Activated T-cell treated with anti-CD3 and anti-CD28 coated beads for 24 hours (primary cell): ENCODE measurements at regions not wholly inside any gene's neighbourhood (a gene's known extent, or its start where the extent isn't known, plus 50 kb on each side); places are given as distances from the start of the nearest gene placed in this dataset.
"Not testable (repeated sequence)": the region's sequence is repeated elsewhere in the genome, so short reads cannot be mapped to it uniquely, and the experiment has no call there.

Experiments used
- DNase-seq: peaks from one replicate; pipeline ENCODE4 v3.0.0-alpha.2; 2020; ENCODE audit warnings: low read depth

- not testable (repeated sequence) for DNase-seq
Measured at GRCh38 chr2:94576486-94576885, 294.7 kb upstream of the TEKT4 start.

GRCh38 chr2:94577160-94577559 lies 294.1 kb upstream of the TEKT4 start:
- DNase-seq, result not testable (repeated sequence)

- DNase-seq, result not testable (repeated sequence)
Measured at GRCh38 chr2:94579221-94579620, 292.0 kb upstream of the TEKT4 start.

GRCh38 chr2:94583081-94583723 lies 288.0 kb upstream of the TEKT4 start:
- DNase-seq, result not testable (repeated sequence)

GRCh38 chr2:94584569-94584968 lies 286.7 kb upstream of the TEKT4 start:
- DNase-seq, result not testable (repeated sequence)

GRCh38 chr2:94586032-94586982 lies 284.9 kb upstream of the TEKT4 start:
- DNase-seq, result peak; percentile 2

GRCh38 chr2:94587042-94587441 lies 284.2 kb upstream of the TEKT4 start:
- DNase-seq, result not testable (repeated sequence)

GRCh38 chr2:94594019-94594836 lies 277.0 kb upstream of the TEKT4 start:
- DNase-seq, result not testable (repeated sequence)

- DNase-seq, result not testable (repeated sequence)
Measured at GRCh38 chr2:94595956-94596355, 275.3 kb upstream of the TEKT4 start.

GRCh38 chr2:94598075-94598713 lies 273.0 kb upstream of the TEKT4 start:
- not testable (repeated sequence) for DNase-seq

- not testable (repeated sequence) for DNase-seq
Measured at GRCh38 chr2:94600929-94601328, 270.3 kb upstream of the TEKT4 start.

GRCh38 chr2:94602466-94602865 lies 268.8 kb upstream of the TEKT4 start:
- DNase-seq, result no peak

GRCh38 chr2:94622113-94622618 lies 249.1 kb upstream of the TEKT4 start:
- no peak for DNase-seq

- not testable (repeated sequence) for DNase-seq
Measured at GRCh38 chr2:94628953-94629352, 242.3 kb upstream of the TEKT4 start.

- not testable (repeated sequence) for DNase-seq
Measured at GRCh38 chr2:94641397-94641796, 229.8 kb upstream of the TEKT4 start.

GRCh38 chr2:94652131-94652530 lies 219.1 kb upstream of the TEKT4 start:
- not testable (repeated sequence) for DNase-seq

GRCh38 chr2:94669858-94670257 lies 201.4 kb upstream of the TEKT4 start:
- DNase-seq, result not testable (repeated sequence)

- not testable (repeated sequence) for DNase-seq
Measured at GRCh38 chr2:94694236-94694635, 177.0 kb upstream of the TEKT4 start.

- DNase-seq, result not testable (repeated sequence)
Measured at GRCh38 chr2:94708982-94709381, 162.2 kb upstream of the TEKT4 start.

GRCh38 chr2:94725543-94725942 lies 145.7 kb upstream of the TEKT4 start:
- DNase-seq, result no peak

- not testable (repeated sequence) for DNase-seq
Measured at GRCh38 chr2:94735536-94735935, 135.7 kb upstream of the TEKT4 start.
